GM10266 (cell line): ENCODE measurements at regions not wholly inside any gene's neighbourhood (a gene's known extent, or its start where the extent isn't known, plus 50 kb on each side); places are given as distances from the start of the nearest gene placed in this dataset.

Source experiments
- DNase-seq: peaks from one replicate; pipeline ENCODE4 v3.0.0; 2012; ENCODE audit errors: extremely low spot score
- CTCF ChIP-seq: IDR thresholded peaks from 2 replicates; pipeline ENCODE4 v1.5.1; 2012; ENCODE audit warnings: mild to moderate bottlenecking, low read depth; ENCODE audit not compliant: control insufficient read depth, insufficient read depth; ENCODE audit errors: missing control alignments

GRCh38 chr3:59167756-59168155, 117.9 kb upstream of the CFAP20DC start:
- no peak for DNase-seq
- no peak for TF ChIP-seq CTCF

GRCh38 chr3:59163953-59164352, 114.1 kb upstream of the CFAP20DC start:
- DNase-seq, result no peak
- TF ChIP-seq CTCF, result no peak

- no peak for TF ChIP-seq CTCF
- no peak for DNase-seq
These were observed 111.2 kb upstream of the CFAP20DC start for GRCh38 chr3:59161048-59161447.

- DNase-seq, result no peak
- no peak for TF ChIP-seq CTCF
These were observed 110.4 kb upstream of the CFAP20DC start for GRCh38 chr3:59160133-59160746.

GRCh38 chr3:59153648-59154047, 103.8 kb upstream of the CFAP20DC start:
- TF ChIP-seq CTCF, result no peak
- no peak for DNase-seq

- no peak for DNase-seq
- TF ChIP-seq CTCF, result no peak
These were observed 103.1 kb upstream of the CFAP20DC start for GRCh38 chr3:59152943-59153342.

GRCh38 chr3:59150039-59150438, 100.2 kb upstream of the CFAP20DC start:
- DNase-seq, result no peak
- no peak for TF ChIP-seq CTCF
